ELR (cell line): ENCODE measurements at regions not wholly inside any gene's neighbourhood (a gene's known extent, or its start where the extent isn't known, plus 50 kb on each side); places are given as distances from the start of the nearest gene placed in this dataset.
"Not testable (repeated sequence)": the region's sequence is repeated elsewhere in the genome, so short reads cannot be mapped to it uniquely, and the experiment has no call there.

Experiments
- DNase-seq: peaks from one replicate; pipeline ENCODE4 v3.0.0-alpha.2; 2015; ENCODE audit warnings: low read depth

- no peak for DNase-seq
Measured at GRCh38 chr10:52368725-52369124, 54.6 kb downstream of the DKK1 start.

DNA sequence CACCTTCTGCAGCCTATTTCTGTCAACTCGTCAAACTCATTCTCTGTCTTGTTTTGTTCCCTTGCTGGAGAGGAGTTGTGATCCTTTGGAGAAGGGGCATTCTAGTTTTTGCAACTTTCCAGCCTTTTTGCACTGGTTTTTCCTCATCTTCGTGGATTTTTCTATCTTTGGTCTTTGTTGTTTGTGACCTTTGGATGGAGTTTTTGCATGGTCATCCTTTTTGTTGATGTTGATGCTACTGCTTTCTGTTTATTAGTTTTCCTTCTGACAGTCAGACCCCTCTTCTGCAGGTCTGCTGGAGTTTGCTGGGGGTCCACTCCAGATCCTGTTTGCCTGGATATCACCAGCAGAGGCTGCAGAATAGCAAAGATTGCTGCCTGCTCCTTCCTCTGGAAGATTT lies 60.1 kb downstream of the DKK1 start:
- not testable (repeated sequence) for DNase-seq

- no peak for DNase-seq
Measured at GRCh38 chr10:52376694-52377354, 62.7 kb downstream of the DKK1 start.

DNA sequence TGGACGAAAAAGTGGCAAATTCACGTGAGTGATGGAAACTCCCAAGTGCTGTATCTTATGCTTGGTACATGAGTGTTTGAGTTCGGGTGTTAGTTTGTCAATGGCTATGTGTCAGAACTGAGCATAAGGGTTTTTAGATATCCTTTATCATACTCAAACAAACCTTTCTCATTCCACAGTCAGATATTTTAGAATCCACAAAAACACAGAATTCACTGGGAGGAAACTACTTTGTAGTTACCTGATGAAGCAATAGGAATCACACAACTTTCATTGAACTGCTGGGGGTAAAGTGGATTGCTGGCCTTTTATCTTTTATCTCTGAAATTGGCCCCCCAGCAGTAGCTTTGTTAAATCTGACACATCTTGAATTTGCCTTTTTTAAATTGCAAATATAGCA lies 64.0 kb downstream of the DKK1 start:
- no peak for DNase-seq

DNA sequence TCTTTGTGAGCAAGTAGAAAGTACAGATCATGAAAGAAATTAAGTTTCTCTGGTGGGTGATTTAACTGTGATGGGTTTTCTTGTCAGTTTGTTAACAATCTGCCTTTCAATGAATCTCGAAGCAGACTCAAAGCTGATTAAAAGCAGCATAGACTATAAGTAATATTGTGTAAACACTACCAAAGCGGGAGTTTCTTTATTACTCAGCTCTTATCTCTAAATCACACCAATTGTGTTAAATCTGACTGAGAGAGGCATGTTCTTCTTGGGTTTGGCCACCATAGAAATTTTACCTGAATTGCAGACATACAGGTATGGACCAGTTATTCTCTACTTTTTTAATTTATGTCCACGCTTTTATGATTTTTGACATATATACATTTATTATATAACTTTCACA lies 65.2 kb downstream of the DKK1 start:
- DNase-seq, result no peak

DNA sequence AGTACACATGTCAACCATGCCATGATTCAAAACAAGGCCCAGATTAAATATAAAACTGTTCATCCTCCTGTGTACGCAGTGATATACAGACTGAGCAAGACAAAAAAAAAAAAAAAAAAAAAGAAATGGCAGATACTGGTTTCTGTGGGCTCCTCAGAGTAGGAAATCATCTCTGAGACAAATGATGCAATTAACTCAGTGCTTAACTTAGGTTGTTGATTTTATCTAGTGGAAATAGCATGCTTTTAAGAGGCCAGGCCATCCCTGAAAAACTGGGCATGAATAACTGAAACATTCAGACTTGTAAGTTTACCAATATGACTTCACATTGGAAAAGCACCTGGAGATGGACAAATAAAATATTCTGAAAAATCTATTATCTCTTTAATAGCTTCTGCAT lies 69.0 kb downstream of the DKK1 start:
- DNase-seq, result no peak

DNA sequence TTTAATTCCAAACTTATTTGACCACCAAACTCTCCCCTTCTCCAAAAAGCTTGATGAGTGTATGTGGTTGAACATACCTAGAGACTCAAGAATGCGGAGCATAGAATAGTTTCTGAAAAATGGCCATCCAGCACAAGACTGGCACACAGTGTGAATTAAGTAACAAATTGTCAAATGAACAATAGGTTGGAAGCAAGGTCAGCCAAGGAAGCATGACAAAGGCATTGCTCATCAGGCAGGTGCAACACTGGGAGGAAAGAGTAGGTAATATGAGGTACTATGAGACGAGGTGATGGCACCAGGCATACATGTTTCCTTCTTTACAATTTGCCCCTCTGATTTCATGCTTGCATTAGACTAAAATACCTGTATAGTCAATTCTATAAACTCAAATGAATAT lies 73.7 kb downstream of the DKK1 start:
- no peak for DNase-seq

DNA sequence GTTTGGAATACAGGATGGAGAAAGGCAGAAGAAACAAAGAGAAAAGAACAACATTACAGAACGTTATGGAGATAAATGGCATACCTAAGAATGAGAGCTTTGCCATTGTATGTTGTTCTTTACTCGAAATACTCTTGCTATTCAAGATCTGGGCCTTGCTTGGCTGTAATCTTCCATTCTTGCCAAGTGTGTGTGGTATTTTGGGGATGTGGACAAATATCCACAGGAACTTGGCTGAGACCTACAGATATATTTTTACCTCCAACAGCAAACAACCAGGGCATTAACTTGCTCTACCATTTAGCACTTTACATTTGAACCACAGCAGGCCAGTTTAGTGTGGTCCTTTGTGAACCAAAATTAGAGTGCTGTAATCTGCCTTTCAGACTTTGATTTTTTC lies 76.3 kb downstream of the DKK1 start:
- DNase-seq, result no peak

DNA sequence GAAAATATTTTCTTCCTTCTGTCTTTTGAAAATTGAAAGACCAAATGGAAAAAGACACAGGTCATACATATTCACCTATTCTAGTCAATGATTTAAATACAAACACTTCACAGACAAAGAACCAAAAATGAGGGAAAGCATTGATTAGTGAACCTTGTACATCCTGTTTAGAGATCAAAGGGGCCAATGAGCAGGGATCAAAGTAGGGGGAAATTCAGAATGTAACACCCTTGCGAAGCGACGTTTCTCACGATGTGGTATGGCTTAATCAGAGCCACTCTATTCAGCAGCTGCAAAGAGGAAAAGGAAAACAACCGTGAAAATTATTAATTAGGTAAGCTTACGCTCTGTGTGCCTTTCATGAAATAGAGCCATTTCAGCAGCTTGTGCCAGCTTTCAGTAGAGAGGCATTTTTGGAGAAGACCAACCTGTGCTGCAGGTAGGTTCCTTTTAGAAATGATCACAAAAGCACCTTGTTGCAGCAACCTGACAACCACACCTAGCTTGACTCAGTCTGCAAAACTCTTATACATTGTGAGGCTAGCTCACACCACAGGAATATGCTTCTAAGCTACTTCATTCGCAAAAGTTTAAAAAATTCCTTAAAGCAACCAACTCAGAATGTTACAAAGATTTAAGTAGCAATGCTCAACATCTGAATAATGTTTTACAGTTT lies 78.0 kb downstream of the DKK1 start:
- DNase-seq, result no peak

DNA sequence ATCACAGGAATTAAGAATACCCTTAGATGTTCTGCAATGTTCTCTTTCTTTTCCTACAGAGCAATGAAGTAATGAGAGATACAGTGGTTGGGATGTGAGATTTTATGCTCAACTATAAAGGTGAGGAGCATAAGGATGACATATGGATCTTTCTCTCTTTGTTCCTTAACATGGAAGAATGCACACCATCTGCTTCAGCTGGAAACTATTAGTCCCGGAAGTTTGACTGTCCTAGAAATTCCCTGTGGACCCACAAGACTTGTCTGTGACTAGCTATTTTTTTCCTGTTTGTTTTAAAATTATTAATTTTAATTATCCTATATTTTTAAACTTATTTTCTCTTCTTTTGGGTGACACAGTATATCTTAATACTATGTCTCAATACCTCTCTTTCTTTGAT lies 80.2 kb downstream of the DKK1 start:
- no peak for DNase-seq

DNA sequence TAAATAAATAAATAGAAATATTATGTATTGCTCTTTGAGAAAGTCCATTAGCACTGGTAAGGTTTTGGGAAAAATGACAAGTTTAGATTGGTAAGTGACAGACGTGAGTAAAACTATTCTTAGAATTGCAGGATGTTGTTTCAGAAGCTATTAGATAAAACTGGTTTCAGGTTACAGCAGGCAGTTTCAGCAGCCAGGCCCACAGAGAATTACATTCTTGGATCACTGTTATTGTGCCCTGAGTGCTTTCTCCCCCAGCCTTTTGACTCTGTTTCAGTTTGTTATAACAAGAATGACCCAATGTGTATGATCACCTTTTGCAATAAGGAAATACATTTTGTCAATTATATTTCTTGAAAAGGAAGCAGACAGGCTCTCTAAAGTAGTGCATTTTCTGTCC lies 86.5 kb downstream of the DKK1 start:
- peak; percentile 6 for DNase-seq

DNA sequence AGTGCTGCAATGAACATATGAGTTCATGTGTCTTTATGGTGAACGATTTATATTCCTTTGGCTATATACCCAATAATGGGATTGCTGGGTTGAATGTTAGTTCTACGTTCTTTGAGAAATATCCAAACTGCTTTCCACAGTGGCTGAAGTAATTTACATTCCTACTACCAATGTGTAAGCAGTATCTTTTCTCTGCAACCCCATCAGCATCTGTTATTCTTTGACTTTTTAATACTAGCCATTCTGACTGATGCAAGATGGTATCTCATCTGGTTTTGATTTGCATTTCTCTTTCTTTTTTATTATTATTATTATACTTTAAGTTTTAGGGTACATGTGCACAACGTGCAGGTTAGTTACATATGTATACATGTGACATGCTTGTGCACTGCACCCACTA lies 89.7 kb downstream of the DKK1 start:
- not testable (repeated sequence) for DNase-seq

DNA sequence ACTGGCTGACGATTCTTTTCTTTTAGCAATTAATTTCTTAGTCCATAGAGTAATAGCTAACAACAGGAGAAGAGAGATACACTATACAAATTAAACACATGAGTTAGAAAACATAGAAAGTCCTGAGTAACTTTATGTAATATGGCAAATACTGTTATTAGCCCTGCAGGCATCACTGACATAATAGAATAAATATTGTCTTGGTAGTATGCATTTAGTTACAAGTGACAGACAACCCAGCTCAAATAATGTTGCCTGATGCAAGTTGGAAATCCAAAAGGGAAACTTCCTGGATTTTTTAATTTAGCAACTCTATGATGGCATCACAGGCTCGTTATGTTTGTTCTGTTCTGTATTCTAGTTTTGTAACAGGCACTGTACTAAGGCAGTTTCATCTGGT lies 95.1 kb downstream of the DKK1 start:
- DNase-seq, result no peak

GRCh38 chr10:52409928-52410327 lies 95.8 kb downstream of the DKK1 start:
- DNase-seq, result peak; percentile 43

DNA sequence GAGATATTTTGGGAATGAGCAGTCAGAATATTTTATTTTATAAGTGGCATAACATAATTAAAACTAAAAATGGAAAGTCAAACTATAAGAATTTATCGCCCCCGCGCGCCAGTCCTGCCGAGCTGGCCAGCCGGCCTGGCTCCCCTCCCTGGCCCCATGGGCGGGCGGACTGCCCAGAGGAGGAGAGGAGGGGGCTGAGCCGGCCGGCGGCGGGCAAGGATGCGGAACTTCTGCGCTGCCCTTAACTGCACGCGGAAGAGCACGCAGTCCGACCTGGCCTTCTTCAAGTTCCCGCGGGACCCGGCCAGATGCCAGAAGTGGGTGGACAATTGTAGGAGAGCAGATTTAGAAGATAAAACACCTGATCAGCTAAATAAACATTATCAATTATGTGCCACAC lies 96.8 kb downstream of the DKK1 start:
- DNase-seq, result no peak

DNA sequence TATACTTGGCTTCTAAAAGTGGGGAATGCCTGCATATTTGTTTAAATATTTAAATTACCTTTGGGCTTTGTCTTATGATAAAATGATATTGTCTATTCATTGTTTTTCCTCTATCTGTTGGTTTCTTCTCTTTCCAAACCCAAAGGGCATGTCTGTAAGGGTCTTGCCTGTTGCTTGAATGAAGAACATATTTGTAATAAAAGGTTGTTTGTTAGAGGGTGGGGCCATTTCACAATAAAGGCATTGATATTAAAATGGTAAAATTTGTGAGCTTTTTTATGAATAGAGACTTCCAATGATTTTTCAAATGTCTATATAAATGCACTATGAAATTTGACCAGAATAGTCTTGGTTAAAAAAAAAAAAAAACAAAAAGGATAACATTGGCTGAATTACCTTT lies 105.2 kb downstream of the DKK1 start:
- no peak for DNase-seq

DNA sequence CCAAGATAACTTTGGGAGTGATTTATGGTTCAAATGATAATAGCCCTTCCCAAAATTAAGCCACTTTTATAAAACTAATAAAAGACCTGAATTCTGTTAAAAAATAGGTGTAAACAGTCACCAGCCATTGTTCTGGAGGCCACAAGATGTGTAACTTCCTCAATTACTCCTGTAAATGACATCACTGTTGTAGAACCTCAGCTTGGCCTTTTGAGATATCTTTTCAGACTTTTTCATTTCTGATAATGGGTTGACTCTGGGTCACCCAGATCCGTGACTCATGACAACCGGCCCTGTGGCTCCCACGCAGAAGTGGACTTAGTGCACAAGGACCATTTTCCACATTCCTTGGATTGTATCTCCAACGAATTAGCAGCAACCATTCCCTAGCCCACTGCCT lies 106.6 kb downstream of the DKK1 start:
- DNase-seq, result no peak

- DNase-seq, result peak; percentile 22
Measured at GRCh38 chr10:52423369-52423768, 109.3 kb downstream of the DKK1 start.

GRCh38 chr10:52424341-52424740 lies 110.3 kb downstream of the DKK1 start:
- DNase-seq, result no peak

- no peak for DNase-seq
Measured at GRCh38 chr10:52434734-52435133, 120.7 kb downstream of the DKK1 start.

DNA sequence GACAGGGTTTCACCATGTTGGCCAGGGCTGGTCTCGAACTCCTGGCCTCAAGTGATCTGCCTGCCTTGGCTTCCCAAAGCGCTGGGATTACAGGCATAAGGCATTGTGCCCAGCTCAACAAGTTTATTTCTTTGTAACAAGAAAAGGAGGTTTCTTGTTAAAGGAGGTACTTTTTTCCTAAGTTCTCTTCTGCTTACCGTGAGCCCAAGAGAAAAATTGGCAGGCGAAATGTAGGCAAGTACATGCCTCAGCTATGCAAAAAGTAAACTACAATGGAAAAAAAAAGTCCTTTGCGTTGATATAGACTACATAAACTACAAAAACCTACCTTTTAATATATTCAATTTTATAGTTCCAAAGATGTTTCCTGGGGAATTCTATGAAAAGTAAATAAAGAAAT lies 122.6 kb downstream of the DKK1 start:
- no peak for DNase-seq

- DNase-seq, result no peak
Measured at GRCh38 chr10:52437205-52437646, 123.1 kb downstream of the DKK1 start.

DNA sequence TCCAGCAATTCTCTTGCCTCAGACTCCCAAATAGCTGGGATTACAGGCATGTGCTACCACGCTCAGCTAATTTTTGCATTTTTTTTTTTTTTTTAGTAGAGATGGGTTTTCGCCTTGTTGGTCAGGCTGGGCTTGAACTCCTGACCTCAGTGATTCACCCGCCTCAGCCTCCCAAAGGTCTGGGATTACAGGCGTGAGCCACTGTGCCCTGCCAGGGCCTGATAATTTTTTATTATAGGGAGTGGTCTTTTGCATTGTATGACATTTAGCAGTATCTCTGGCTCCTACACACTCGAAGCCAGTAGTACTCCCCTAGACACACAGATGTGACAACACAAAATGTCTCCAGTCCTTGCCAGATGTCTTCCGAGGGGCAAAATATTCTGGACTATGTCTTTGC lies 124.0 kb downstream of the DKK1 start:
- peak; percentile 23 for DNase-seq
